WTC11 (cell line): ENCODE measurements at regions not wholly inside any gene's neighbourhood (a gene's known extent, or its start where the extent isn't known, plus 50 kb on each side); places are given as distances from the start of the nearest gene placed in this dataset.

ENCODE experiments used
- CTCF ChIP-seq: fragments of 200-600 bp; IDR thresholded peaks from 2 replicates; pipeline ENCODE4 v1.8.0; 2022; ENCODE audit warnings: antibody characterized with exemption
- MAX ChIP-seq: sonication (generic); formaldehyde crosslinking; IDR thresholded peaks from 2 replicates; pipeline ENCODE4 v1.8.0; 2022; ENCODE audit warnings: mild to moderate bottlenecking, missing genetic modification reagents
- MLX ChIP-seq: sonication (generic); formaldehyde crosslinking; IDR thresholded peaks from 2 replicates; pipeline ENCODE4 v1.8.1; 2023; ENCODE audit warnings: mild to moderate bottlenecking, missing genetic modification reagents, moderate library complexity
- NFE2L1 ChIP-seq: sonication (generic); formaldehyde crosslinking; IDR thresholded peaks from 2 replicates; pipeline ENCODE4 v1.8.1; 2023; ENCODE audit warnings: missing genetic modification reagents
- NR2C2 ChIP-seq: sonication (generic); formaldehyde crosslinking; IDR thresholded peaks from 2 replicates; pipeline ENCODE4 v1.8.0; 2022; ENCODE audit warnings: mild to moderate bottlenecking, missing genetic modification reagents
- SP1 ChIP-seq: sonication (generic); formaldehyde crosslinking; conservative IDR thresholded peaks from 2 replicates; pipeline ENCODE4 v1.8.1; 2022; ENCODE audit warnings: missing genetic modification reagents
- ZNF121 ChIP-seq: sonication (generic); formaldehyde crosslinking; IDR thresholded peaks from 2 replicates; pipeline ENCODE4 v1.8.0; 2023; ENCODE audit warnings: missing genetic modification reagents

- TF ChIP-seq NR2C2 (CRISPR knock-in tag) (no peak), SP1 (CRISPR knock-in tag) (no peak), NFE2L1 (no peak), ZNF121 (no peak), MLX (CRISPR knock-in tag) (no peak), MAX (no peak), CTCF (no peak)
Measured at GRCh38 chr2:12068796-12069538, 322.5 kb downstream of the LPIN1 start.
